ENCODE measurements at regions not wholly inside any gene's neighbourhood (a gene's known extent, or its start where the extent isn't known, plus 50 kb on each side); places are given as distances from the start of the nearest gene placed in this dataset.

GRCh38 chr6:148602136-148602535 is 144.7 kb upstream of the UST start:
- TF ChIP-seq TEAD4 (IDR thresholded peaks at IDR 0.05) (no peak), EGR1 (IDR thresholded peaks at IDR 0.05) (no peak), NFIC (IDR thresholded peaks at IDR 0.05) (no peak), EP300 (IDR thresholded peaks at IDR 0.05; ENCODE audit: borderline replicate concordance) (no peak), RAD21 (IDR thresholded peaks at IDR 0.05; ENCODE audit: low read depth) (no peak), CEBPB (IDR thresholded peaks at IDR 0.05) (no peak), YY1 (IDR thresholded peaks at IDR 0.05; ENCODE audit: low read depth) (no peak), FOXM1 (IDR thresholded peaks at IDR 0.05; ENCODE audit: borderline replicate concordance, low read depth) (no peak), ZBTB7A (IDR thresholded peaks at IDR 0.05; ENCODE audit: low read depth) (no peak)
- TF ChIP-seq, protein P1, sequence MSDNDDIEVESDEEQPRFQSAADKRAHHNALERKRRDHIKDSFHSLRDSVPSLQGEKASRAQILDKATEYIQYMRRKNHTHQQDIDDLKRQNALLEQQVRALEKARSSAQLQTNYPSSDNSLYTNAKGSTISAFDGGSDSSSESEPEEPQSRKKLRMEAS (IDR thresholded peaks at IDR 0.05): no peak
- TF ChIP-seq, protein P2, sequence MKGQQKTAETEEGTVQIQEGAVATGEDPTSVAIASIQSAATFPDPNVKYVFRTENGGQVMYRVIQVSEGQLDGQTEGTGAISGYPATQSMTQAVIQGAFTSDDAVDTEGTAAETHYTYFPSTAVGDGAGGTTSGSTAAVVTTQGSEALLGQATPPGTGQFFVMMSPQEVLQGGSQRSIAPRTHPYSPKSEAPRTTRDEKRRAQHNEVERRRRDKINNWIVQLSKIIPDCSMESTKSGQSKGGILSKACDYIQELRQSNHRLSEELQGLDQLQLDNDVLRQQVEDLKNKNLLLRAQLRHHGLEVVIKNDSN (IDR thresholded peaks at IDR 0.05): no peak

DNA sequence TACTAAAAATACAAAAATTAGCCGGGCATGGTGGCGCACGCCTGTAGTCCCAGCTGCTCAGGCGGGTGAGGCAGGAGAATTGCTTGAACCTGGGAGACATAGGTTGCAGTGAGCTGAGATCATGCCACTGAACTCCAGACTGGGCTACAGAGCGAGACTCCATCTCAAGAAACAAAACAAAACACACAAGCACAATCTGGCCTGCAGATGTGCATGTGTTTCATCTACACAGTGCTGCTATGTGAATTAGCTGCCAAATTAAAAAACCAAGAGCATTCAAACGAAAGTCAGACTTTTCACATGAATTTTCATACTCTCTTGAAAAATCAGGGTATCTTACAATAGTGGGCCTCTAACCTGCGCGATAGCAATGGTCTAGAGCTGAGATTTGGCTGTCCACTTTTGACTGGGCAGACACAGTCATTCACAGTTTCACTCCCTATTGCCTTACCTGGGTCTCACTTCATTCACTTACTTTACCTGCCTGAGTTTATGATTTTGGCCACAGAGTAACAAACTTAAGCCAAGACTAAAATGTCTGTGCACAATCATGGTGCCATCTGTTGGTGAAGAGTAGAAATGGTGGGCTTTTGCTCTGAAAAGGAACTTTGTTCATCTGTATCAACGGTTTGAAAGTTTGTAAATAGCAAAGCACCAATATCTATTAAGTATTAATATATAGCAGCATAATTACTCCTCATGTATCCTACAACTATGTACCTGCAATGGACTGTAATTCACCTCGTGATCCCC is 138.5 kb upstream of the UST start:
- TF ChIP-seq TAF1 (IDR thresholded peaks at IDR 0.05; ENCODE audit: low read depth) (no peak), RAD21 (IDR thresholded peaks at IDR 0.05; ENCODE audit: low read depth) (peak; percentile 45)

GRCh38 chr6:148611213-148611612 is 135.6 kb upstream of the UST start:
- TF ChIP-seq NFIC (IDR thresholded peaks at IDR 0.05) (no peak), TEAD4 (IDR thresholded peaks at IDR 0.05) (no peak), ZBTB7A (IDR thresholded peaks at IDR 0.05; ENCODE audit: low read depth) (no peak), EGR1 (IDR thresholded peaks at IDR 0.05) (no peak), RAD21 (IDR thresholded peaks at IDR 0.05; ENCODE audit: low read depth) (no peak), EP300 (IDR thresholded peaks at IDR 0.05; ENCODE audit: borderline replicate concordance) (no peak), FOXM1 (IDR thresholded peaks at IDR 0.05; ENCODE audit: borderline replicate concordance, low read depth) (no peak)
- TF ChIP-seq, protein P1 (IDR thresholded peaks at IDR 0.05): no peak
- TF ChIP-seq, protein P3, sequence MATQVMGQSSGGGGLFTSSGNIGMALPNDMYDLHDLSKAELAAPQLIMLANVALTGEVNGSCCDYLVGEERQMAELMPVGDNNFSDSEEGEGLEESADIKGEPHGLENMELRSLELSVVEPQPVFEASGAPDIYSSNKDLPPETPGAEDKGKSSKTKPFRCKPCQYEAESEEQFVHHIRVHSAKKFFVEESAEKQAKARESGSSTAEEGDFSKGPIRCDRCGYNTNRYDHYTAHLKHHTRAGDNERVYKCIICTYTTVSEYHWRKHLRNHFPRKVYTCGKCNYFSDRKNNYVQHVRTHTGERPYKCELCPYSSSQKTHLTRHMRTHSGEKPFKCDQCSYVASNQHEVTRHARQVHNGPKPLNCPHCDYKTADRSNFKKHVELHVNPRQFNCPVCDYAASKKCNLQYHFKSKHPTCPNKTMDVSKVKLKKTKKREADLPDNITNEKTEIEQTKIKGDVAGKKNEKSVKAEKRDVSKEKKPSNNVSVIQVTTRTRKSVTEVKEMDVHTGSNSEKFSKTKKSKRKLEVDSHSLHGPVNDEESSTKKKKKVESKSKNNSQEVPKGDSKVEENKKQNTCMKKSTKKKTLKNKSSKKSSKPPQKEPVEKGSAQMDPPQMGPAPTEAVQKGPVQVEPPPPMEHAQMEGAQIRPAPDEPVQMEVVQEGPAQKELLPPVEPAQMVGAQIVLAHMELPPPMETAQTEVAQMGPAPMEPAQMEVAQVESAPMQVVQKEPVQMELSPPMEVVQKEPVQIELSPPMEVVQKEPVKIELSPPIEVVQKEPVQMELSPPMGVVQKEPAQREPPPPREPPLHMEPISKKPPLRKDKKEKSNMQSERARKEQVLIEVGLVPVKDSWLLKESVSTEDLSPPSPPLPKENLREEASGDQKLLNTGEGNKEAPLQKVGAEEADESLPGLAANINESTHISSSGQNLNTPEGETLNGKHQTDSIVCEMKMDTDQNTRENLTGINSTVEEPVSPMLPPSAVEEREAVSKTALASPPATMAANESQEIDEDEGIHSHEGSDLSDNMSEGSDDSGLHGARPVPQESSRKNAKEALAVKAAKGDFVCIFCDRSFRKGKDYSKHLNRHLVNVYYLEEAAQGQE (IDR thresholded peaks at IDR 0.05; ENCODE audit: low read depth): no peak

- TF ChIP-seq YY1 (IDR thresholded peaks at IDR 0.05; ENCODE audit: low read depth) (no peak), CEBPB (IDR thresholded peaks at IDR 0.05) (no peak), EGR1 (IDR thresholded peaks at IDR 0.05) (no peak), RAD21 (IDR thresholded peaks at IDR 0.05; ENCODE audit: low read depth) (no peak), TCF12 (IDR thresholded peaks at IDR 0.05; ENCODE audit: low read depth) (no peak), TEAD4 (IDR thresholded peaks at IDR 0.05) (no peak), NFIC (IDR thresholded peaks at IDR 0.05) (no peak), EP300 (IDR thresholded peaks at IDR 0.05; ENCODE audit: borderline replicate concordance) (no peak), ZBTB7A (IDR thresholded peaks at IDR 0.05; ENCODE audit: low read depth) (no peak), FOXM1 (IDR thresholded peaks at IDR 0.05; ENCODE audit: borderline replicate concordance, low read depth) (no peak), CREB1 (IDR thresholded peaks at IDR 0.05; ENCODE audit: low read depth) (no peak), TAF1 (IDR thresholded peaks at IDR 0.05; ENCODE audit: low read depth) (no peak)
- TF ChIP-seq, protein P1 (IDR thresholded peaks at IDR 0.05): no peak
- TF ChIP-seq, protein P2 (IDR thresholded peaks at IDR 0.05): no peak
- TF ChIP-seq, protein P3 (IDR thresholded peaks at IDR 0.05; ENCODE audit: low read depth): no peak
These were observed 134.8 kb upstream of the UST start for GRCh38 chr6:148612043-148612442.

DNA sequence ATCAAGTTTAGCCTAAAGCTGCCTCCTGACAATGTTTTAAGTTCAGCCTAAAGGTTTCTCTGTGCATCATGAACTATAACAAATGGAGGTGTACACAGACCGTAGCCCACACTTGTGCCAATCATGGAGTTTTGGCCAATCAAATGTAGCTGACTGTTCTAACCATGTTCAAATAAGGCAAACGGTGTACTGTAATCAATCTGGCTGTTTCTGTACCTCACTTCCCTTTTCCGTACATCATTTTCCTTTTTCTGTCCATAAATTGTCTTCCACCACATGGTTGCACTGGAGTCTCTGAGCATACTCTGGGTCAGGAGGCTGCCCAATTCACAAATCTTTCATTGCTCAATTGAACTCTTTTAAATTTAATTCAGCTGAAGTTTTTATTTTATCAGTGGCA is 132.2 kb upstream of the UST start:
- TF ChIP-seq, protein P3 (IDR thresholded peaks at IDR 0.05; ENCODE audit: low read depth): no peak
- TF ChIP-seq, protein P2 (IDR thresholded peaks at IDR 0.05): no peak
- TF ChIP-seq TAF1 (IDR thresholded peaks at IDR 0.05; ENCODE audit: low read depth): no peak
- TF ChIP-seq, protein P1 (IDR thresholded peaks at IDR 0.05): no peak
- TF ChIP-seq YY1 (IDR thresholded peaks at IDR 0.05; ENCODE audit: low read depth): no peak
- no peak for TF ChIP-seq TEAD4 (IDR thresholded peaks at IDR 0.05)
